Fibroblast of lung (primary cell): ENCODE measurements at regions not wholly inside any gene's neighbourhood (a gene's known extent, or its start where the extent isn't known, plus 50 kb on each side); places are given as distances from the start of the nearest gene placed in this dataset.
A peak's percentile ranks its signal among the peaks of the same experiment; 100 is the strongest.

Experiments used
- DNase-seq, 2 donors: peaks; one replicate each; pipeline versions ENCODE4 v3.0.0 to v3.0.0-alpha.2; 2010; ENCODE audit warnings: low read depth in 2 of 2
- H2AFZ ChIP-seq: 2 replicates; pipeline ENCODE4 v1.5.1; 2012; ENCODE audit warnings: low read length, control low read depth, inconsistent platforms
- H3K27ac ChIP-seq: 2 replicates; pipeline ENCODE4 v1.5.1; 2011; ENCODE audit warnings: low read length, control low read depth; ENCODE audit not compliant: insufficient read depth
- H3K27me3 ChIP-seq: 2 replicates; pipeline ENCODE4 v1.5.1; 2011; ENCODE audit warnings: mild to moderate bottlenecking, low read length; ENCODE audit not compliant: control insufficient read depth, insufficient read depth
- H3K36me3 ChIP-seq: 2 replicates; pipeline ENCODE4 v1.5.1; 2011; ENCODE audit warnings: low read length; ENCODE audit not compliant: control insufficient read depth, insufficient read depth
- H3K4me1 ChIP-seq: 2 replicates; pipeline ENCODE4 v1.5.1; 2011; ENCODE audit warnings: low read length; ENCODE audit not compliant: control insufficient read depth, insufficient read depth; ENCODE audit errors: extremely low read depth
- H3K4me2 ChIP-seq: 2 replicates; pipeline ENCODE4 v1.5.1; 2011; ENCODE audit warnings: low read length, control low read depth; ENCODE audit not compliant: insufficient read depth; ENCODE audit errors: extremely low read depth
- H3K4me3 ChIP-seq, 4 experiments: fragments of 200-600 bp in 1 of 4; sonication (generic) in 1 of 4; replicated peaks in 1 of 4; 2 replicates each; pipeline ENCODE4 v1.5.1; 2011 to 2016; ENCODE audit warnings: low read length in 4 of 4, low read depth in 3 of 4, mild to moderate bottlenecking in 3 of 4, control low read depth in 2 of 4, inconsistent platforms in 1 of 4, mixed read lengths in 1 of 4; ENCODE audit not compliant: insufficient read depth in 1 of 4; ENCODE audit errors: control extremely low read depth in 1 of 4
- H3K79me2 ChIP-seq: 2 replicates; pipeline ENCODE4 v1.5.1; 2012; ENCODE audit warnings: mild to moderate bottlenecking, low read length, inconsistent platforms; ENCODE audit not compliant: control insufficient read depth, insufficient read depth
- H3K9ac ChIP-seq: 2 replicates; pipeline ENCODE4 v1.5.1; 2011; ENCODE audit warnings: mild to moderate bottlenecking, low read length, control low read depth; ENCODE audit not compliant: insufficient read depth
- H3K9me3 ChIP-seq: 2 replicates; pipeline ENCODE4 v1.5.1; 2012; ENCODE audit warnings: low read depth, low read length; ENCODE audit not compliant: control insufficient read depth, insufficient read depth
- H4K20me1 ChIP-seq: 2 replicates; pipeline ENCODE4 v1.5.1; 2011; ENCODE audit warnings: low read length; ENCODE audit not compliant: control insufficient read depth, insufficient read depth; ENCODE audit errors: extremely low read depth
- CTCF ChIP-seq, 2 donors: IDR thresholded peaks in 1 of 2; conservative IDR thresholded peaks in 1 of 2; 1 replicate in 1 of 2; 2 replicates in 1 of 2; pipeline ENCODE4 v1.5.1; 2011 to 2012; ENCODE audit warnings: low read length in 2 of 2, control low read depth in 1 of 2, inconsistent platforms in 1 of 2, low read depth in 1 of 2, mild to moderate bottlenecking in 1 of 2
- EZH2 ChIP-seq: IDR thresholded peaks from 2 replicates; pipeline ENCODE4 v1.5.1; 2012; ENCODE audit warnings: low read length, control low read depth, mild to moderate bottlenecking; ENCODE audit errors: missing control alignments

GRCh38 chr3:31147550-31147949 is 253.1 kb upstream of the GADL1 start:
- no peak overlapping the region for H3K4me3 ChIP-seq
- no peaks in the 10 kb centered on the region for H3K36me3 ChIP-seq
- H3K9ac ChIP-seq: no peak overlapping the region
- no peaks in the 10 kb centered on the region for H3K9me3 ChIP-seq
- TF ChIP-seq CTCF (conservative IDR thresholded peaks at IDR 0.05 in 1 of 2, IDR thresholded peaks at IDR 0.05 in 1 of 2; ENCODE audit: low read depth in 1 of 2, low read length in 2 of 2) (no peak), EZH2 (no peak)
- H3K27me3 ChIP-seq: no peaks in the 10 kb centered on the region
- H3K79me2 ChIP-seq: no peaks in the 10 kb centered on the region
- no peak overlapping the region for H2AFZ ChIP-seq
- DNase-seq: no peak
- H4K20me1 ChIP-seq: no peaks in the 10 kb centered on the region
- H3K4me2 ChIP-seq: no peak overlapping the region
- no peaks in the 10 kb centered on the region for H3K4me1 ChIP-seq
- H3K27ac ChIP-seq: no peak overlapping the region

- Histone ChIP-seq H3K9ac (no peak overlapping the region), H3K4me3 (no peak overlapping the region), H2AFZ (no peak overlapping the region), H3K27ac (no peak overlapping the region), H3K79me2 (no peaks in the 10 kb centered on the region), H3K4me1 (no peaks in the 10 kb centered on the region), H3K27me3 (no peaks in the 10 kb centered on the region), H3K9me3 (no peaks in the 10 kb centered on the region), H3K36me3 (no peaks in the 10 kb centered on the region), H4K20me1 (no peaks in the 10 kb centered on the region), H3K4me2 (no peak overlapping the region)
- no peak for DNase-seq
- TF ChIP-seq EZH2 (no peak), CTCF (conservative IDR thresholded peaks at IDR 0.05 in 1 of 2, IDR thresholded peaks at IDR 0.05 in 1 of 2; ENCODE audit: low read depth in 1 of 2, low read length in 2 of 2) (no peak)
These were observed 262.7 kb upstream of the GADL1 start for GRCh38 chr3:31157047-31157694.

GRCh38 chr3:31157893-31158620 is 263.6 kb upstream of the GADL1 start:
- Histone ChIP-seq H3K9me3 (no peaks in the 10 kb centered on the region), H3K4me3 (no peak overlapping the region), H3K27ac (no peak overlapping the region), H3K27me3 (no peaks in the 10 kb centered on the region), H3K4me2 (no peak overlapping the region), H3K9ac (no peak overlapping the region), H3K4me1 (no peaks in the 10 kb centered on the region), H3K79me2 (no peaks in the 10 kb centered on the region), H2AFZ (no peak overlapping the region), H3K36me3 (no peaks in the 10 kb centered on the region), H4K20me1 (no peaks in the 10 kb centered on the region)
- TF ChIP-seq CTCF (conservative IDR thresholded peaks at IDR 0.05 in 1 of 2, IDR thresholded peaks at IDR 0.05 in 1 of 2; ENCODE audit: low read depth in 1 of 2, low read length in 2 of 2): no peak
- no peak for TF ChIP-seq EZH2
- peak in 1 of 2 donors; percentile 56 for DNase-seq
